Upper lobe of right lung (tissue), 1 donor: ENCODE measurements at regions not wholly inside any gene's neighbourhood (a gene's known extent, or its start where the extent isn't known, plus 50 kb on each side); places are given as distances from the start of the nearest gene placed in this dataset.
"Not testable (repeated sequence)": the region's sequence is repeated elsewhere in the genome, so short reads cannot be mapped to it uniquely, and the experiment has no call there.

Source experiments
- ATAC-seq: fragments of 200-7000 bp; cut with Tn5 transposase; one replicate; pipeline ENCODE4 v1.9.1; 2020; ENCODE audit warnings: mild to moderate bottlenecking, moderate library complexity
- DNase-seq: peaks from one replicate; pipeline ENCODE4 v3.0.0-alpha.2; 2020
- H3K27ac ChIP-seq: fragments of 200-600 bp; one replicate; pipeline ENCODE4 v1.8.0; 2022
- H3K27me3 ChIP-seq: fragments of 200-600 bp; one replicate; pipeline ENCODE4 v1.8.0; 2022; ENCODE audit warnings: mild to moderate bottlenecking
- H3K36me3 ChIP-seq: fragments of 200-600 bp; one replicate; pipeline ENCODE4 v1.8.0; 2022
- H3K4me1 ChIP-seq: fragments of 200-600 bp; one replicate; pipeline ENCODE4 v1.8.0; 2022
- H3K4me3 ChIP-seq: fragments of 200-600 bp; one replicate; pipeline ENCODE4 v1.8.0; 2022; ENCODE audit warnings: mild to moderate bottlenecking
- H3K9me3 ChIP-seq: fragments of 200-600 bp; one replicate; pipeline ENCODE4 v1.8.0; 2022
- intact Hi-C: fragments of 100-400 bp; cut with DNase I; formaldehyde crosslinking; loops from one replicate; pipeline ENCODE4 v1.11.0; 2022
- TF ChIP-seq, protein P1 (sequence below): fragments of 200-600 bp; IDR thresholded peaks from one replicate; pipeline ENCODE4 v1.8.0; 2022; ENCODE audit warnings: antibody characterized with exemption
- donor health status: DM: no; HTN: yes; CAD: no; lungs with severe emphysema.

DNA sequence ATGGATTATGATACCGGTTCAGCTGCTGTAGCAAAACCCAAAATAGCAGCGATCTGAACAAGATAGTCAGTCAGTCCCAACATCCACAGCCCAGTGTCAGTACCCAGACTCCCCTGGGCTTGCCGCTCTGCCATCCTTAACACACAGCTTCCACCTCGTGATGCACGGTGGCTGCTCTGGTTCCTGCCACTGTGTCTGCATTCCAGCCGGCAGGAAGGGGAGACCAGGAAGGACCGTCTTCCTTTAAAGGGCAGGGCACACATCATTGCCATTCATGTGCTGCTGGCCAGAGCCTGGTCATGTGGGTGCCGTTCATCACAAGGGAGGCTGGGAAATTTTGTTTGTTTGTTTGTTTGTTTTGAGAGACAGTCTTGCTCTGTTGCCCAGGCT is 131.0 kb upstream of the IER5L start:
- no peak for ATAC-seq
- TF ChIP-seq, protein P1, sequence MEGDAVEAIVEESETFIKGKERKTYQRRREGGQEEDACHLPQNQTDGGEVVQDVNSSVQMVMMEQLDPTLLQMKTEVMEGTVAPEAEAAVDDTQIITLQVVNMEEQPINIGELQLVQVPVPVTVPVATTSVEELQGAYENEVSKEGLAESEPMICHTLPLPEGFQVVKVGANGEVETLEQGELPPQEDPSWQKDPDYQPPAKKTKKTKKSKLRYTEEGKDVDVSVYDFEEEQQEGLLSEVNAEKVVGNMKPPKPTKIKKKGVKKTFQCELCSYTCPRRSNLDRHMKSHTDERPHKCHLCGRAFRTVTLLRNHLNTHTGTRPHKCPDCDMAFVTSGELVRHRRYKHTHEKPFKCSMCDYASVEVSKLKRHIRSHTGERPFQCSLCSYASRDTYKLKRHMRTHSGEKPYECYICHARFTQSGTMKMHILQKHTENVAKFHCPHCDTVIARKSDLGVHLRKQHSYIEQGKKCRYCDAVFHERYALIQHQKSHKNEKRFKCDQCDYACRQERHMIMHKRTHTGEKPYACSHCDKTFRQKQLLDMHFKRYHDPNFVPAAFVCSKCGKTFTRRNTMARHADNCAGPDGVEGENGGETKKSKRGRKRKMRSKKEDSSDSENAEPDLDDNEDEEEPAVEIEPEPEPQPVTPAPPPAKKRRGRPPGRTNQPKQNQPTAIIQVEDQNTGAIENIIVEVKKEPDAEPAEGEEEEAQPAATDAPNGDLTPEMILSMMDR: no peak
- DNase-seq: peak; percentile 41
- intact Hi-C loops: no loop called here
- H3K27ac ChIP-seq: no peak overlapping the region
- no peaks in the 10 kb centered on the region for H3K27me3 ChIP-seq
- H3K4me3 ChIP-seq: no peak overlapping the region
- H3K9me3 ChIP-seq: no peaks in the 10 kb centered on the region
- H3K4me1 ChIP-seq: no peaks in the 10 kb centered on the region
- H3K36me3 ChIP-seq: no peaks in the 10 kb centered on the region

DNA sequence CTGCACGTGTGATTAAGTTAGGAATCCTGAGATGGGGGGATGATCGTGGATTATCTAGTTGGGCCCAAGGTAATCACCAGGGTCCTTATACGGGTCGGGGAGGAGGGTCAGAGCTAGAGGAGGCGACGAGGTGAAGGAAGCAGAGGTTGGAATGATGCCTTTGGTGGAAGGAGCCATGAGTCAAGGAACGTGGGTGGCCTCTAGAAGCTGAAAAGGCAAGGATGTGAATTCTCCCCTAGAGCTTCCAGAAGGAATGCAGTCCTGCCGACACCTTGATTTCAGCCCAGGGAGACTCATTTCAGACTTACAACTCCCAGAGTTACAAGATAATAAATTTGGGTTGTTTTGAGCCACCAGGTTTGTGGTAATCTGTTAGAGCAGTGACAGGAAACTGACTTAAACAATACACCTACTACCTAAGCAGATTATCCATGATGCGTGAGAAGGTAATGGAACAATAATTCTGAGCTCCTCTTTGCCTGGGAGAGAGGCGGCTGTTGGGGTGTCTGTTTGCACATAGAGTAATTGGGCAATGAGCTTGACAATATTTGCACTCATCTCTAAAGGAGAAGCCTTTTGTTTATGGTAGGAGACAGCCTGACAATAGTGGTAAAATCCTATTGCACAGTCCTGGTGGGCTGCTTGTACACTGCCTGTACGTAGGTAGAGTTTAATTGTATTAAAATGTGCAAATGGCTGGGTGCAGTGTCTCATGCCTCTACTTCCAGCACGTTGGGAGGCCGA is 129.3 kb upstream of the IER5L start:
- no peaks in the 10 kb centered on the region for H3K4me1 ChIP-seq
- peak; percentile 22 for DNase-seq

DNA sequence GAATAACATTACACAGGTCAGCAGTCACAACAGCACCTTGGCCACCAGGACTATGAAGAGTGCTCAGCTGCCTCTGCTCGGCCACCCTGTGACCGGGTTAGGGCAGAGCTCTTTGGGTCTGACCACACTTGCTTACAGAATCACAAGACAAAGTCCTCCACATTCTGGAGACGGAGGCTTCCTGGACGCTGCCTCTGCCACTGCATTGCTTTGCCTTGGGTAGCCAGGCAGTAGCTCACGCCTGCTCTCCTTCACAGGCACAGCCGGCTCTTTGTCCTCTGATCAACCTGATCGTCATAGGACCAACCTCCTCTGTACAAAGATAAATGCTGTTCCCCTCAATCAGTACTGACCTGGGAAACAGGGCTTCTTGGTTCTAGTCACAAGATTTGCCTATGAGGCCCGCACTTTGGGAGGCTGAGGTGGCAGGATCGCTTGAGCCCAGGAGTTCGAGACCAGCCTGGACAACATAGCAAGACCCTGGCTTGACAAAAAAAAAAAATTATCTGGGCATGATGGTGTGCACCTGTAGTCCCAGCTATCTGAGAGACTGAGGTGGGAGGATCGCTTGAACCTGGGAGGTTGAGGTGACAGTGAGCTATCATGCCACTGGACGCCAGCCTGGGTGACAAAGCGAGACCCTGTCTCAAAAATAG is 128.4 kb upstream of the IER5L start:
- TF ChIP-seq, protein P1: no peak
- no peak overlapping the region for H3K27ac ChIP-seq
- intact Hi-C loops: no loop called here
- no peaks in the 10 kb centered on the region for H3K9me3 ChIP-seq
- no peak overlapping the region for H3K4me3 ChIP-seq
- H3K36me3 ChIP-seq: no peaks in the 10 kb centered on the region
- ATAC-seq (no peak), DNase-seq (peak; percentile 46)
- H3K4me1 ChIP-seq: no peaks in the 10 kb centered on the region
- no peaks in the 10 kb centered on the region for H3K27me3 ChIP-seq

More for the DNA sequence above, 129.3 kb upstream of the IER5L start:
- no peak for ATAC-seq
- Histone ChIP-seq H3K27me3 (no peaks in the 10 kb centered on the region), H3K27ac (no peak overlapping the region), H3K36me3 (no peaks in the 10 kb centered on the region), H3K4me3 (no peak overlapping the region), H3K9me3 (no peaks in the 10 kb centered on the region)
- intact Hi-C loops: no loop called here
- TF ChIP-seq, protein P1: no peak

DNA sequence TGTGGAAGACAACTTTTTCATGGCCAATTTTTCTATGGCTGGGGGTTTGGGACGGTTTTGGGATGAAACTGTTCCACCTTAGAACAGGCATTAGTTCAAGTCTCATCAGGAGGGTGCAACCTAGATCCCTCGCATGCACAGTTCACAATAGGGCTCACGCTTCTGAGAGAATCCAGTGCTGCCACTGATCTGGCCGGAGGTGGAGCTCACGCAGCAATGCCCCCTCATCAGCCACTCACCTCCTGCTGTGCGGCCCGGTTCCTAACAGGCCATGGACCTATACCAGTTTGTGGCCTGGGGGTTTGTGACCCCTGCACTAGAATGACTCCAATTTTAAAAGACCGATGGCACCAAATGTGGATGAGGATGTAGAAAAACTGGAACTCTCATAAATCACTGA is 127.2 kb upstream of the IER5L start:
- TF ChIP-seq, protein P1: no peak
- Histone ChIP-seq H3K27ac (no peak overlapping the region), H3K27me3 (no peaks in the 10 kb centered on the region), H3K4me1 (no peaks in the 10 kb centered on the region), H3K9me3 (no peaks in the 10 kb centered on the region), H3K36me3 (no peaks in the 10 kb centered on the region), H3K4me3 (no peak overlapping the region)
- peak; percentile 28 for DNase-seq
- no peak for ATAC-seq
- intact Hi-C loops: no loop called here

DNA sequence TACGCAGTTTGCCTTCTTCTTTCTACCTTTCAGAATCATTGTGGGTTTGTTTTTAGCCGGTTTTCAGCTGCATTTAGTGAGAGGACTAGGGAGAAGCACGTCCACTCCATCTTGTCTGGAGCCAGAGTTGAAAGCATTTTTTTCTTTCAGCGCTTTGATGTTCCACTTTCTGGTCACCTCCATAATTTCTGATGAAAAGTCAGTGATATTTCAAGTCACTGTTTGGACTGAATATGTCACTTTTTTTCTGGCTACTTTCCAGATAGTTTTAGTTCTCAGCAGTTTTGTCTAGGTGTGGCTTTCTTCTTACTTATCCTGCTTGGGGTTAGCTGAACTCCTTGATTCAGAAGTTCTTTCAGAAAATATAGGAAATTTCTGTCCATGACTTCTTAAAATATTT is 123.9 kb upstream of the IER5L start:
- H3K4me1 ChIP-seq: no peaks in the 10 kb centered on the region
- H3K27ac ChIP-seq: no peak overlapping the region
- TF ChIP-seq, protein P1: no peak
- no peaks in the 10 kb centered on the region for H3K36me3 ChIP-seq
- no peaks in the 10 kb centered on the region for H3K9me3 ChIP-seq
- ATAC-seq (no peak), DNase-seq (no peak)
- intact Hi-C loops: no loop called here
- H3K27me3 ChIP-seq: no peaks in the 10 kb centered on the region
- no peak overlapping the region for H3K4me3 ChIP-seq

DNA sequence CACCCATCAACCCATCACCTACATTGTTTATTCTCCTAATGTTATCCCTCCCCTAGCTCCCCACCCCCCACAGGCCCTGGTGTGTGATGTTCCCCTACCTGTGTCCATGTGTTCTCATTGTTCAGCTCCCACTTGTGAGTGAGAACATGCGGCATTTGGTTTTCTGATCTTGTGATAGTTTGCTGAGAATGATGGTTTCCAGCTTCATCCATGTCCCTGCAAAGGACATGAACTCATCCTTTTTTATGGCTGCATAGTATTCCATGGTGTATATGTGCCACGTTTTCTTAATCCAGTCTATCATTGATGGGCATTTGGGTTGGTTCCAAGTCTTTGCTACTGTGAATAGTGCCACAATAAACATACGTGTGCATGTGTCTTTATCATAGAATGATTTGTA is 118.1 kb upstream of the IER5L start:
- peak; percentile 0 for DNase-seq
- intact Hi-C loops: not testable (repeated sequence)

More for the DNA sequence above, 118.1 kb upstream of the IER5L start:
- H3K27ac ChIP-seq, H3K4me3 ChIP-seq, H3K9me3 ChIP-seq, H3K4me1 ChIP-seq, H3K27me3 ChIP-seq, ATAC-seq, H3K36me3 ChIP-seq: not testable (repeated sequence)
